ENCODE measurements at regions not wholly inside any gene's neighbourhood (a gene's known extent, or its start where the extent isn't known, plus 50 kb on each side); places are given as distances from the start of the nearest gene placed in this dataset.

DNA sequence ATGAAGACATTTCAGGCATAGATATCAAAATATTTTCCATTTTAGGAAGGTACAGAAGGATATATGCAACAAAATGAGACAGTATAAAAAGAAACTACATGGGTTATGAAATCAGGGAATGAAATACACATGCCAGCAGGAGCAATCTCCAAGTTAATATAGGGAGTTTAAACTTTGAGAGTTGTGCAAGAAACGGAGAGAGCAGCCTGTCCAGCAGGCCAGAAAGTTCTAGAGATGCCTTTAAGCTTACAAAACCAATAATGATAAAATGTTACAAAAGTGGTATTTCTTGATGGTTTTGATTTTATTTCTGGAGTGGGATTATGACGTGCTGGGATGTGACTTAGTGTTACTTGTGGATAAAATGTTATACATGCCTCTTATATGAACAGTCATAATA is 2047.9 kb downstream of the ARAP2 start:
- no peak for DNase-seq (ENCODE audit: low read depth)
- TF ChIP-seq, protein P1, sequence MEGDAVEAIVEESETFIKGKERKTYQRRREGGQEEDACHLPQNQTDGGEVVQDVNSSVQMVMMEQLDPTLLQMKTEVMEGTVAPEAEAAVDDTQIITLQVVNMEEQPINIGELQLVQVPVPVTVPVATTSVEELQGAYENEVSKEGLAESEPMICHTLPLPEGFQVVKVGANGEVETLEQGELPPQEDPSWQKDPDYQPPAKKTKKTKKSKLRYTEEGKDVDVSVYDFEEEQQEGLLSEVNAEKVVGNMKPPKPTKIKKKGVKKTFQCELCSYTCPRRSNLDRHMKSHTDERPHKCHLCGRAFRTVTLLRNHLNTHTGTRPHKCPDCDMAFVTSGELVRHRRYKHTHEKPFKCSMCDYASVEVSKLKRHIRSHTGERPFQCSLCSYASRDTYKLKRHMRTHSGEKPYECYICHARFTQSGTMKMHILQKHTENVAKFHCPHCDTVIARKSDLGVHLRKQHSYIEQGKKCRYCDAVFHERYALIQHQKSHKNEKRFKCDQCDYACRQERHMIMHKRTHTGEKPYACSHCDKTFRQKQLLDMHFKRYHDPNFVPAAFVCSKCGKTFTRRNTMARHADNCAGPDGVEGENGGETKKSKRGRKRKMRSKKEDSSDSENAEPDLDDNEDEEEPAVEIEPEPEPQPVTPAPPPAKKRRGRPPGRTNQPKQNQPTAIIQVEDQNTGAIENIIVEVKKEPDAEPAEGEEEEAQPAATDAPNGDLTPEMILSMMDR (conservative IDR thresholded peaks at IDR 0.05; ENCODE audit: low read depth, low read length): no peak
- H3K4me3 ChIP-seq (ENCODE audit: low read depth, low read length): no peak overlapping the region

DNA sequence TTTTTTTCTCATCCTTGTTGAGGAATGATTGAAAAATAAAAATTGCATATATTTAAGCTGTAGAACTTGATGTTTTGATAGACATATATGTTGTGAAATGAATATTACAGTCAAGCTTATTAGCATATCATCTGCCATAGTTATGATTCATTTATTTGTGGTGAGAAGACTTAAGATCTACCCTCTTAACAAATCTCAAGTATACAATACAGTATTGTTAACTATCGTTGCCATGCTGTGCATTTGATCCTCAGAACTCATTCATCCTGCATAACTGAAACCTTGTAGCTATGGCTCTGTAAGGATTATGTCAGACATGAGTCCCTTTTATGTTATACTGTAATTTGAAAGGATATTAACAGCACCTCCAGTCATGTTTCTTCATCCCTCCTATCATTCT is 2045.3 kb downstream of the ARAP2 start:
- no peak for DNase-seq (ENCODE audit: low read depth)
- TF ChIP-seq, protein P1 (conservative IDR thresholded peaks at IDR 0.05; ENCODE audit: low read depth, low read length): no peak
- no peak overlapping the region for H3K4me3 ChIP-seq (ENCODE audit: low read depth, low read length)

DNA sequence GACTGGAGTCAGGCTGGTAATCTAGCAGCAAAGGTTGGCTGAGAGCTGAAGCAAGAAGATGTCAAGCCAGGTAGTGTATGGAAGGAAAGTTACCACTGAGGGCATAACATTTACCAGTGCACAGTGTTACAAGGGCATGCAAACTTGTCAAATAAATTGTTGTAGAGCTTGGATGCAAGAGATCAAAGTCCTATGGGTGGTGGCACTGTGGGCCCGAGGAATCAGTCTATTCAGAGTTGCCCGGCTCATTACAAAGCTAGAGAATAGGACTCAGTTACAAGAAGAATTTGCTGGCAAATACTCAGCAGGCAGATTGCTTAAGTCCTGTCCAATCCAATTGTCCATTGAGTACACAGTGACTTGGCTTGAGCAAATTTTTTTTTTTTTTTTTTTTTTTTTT is 2043.8 kb downstream of the ARAP2 start:
- H3K4me3 ChIP-seq (ENCODE audit: low read depth, low read length): no peak overlapping the region
- TF ChIP-seq, protein P1 (conservative IDR thresholded peaks at IDR 0.05; ENCODE audit: low read depth, low read length): no peak
- no peak for DNase-seq (ENCODE audit: low read depth)

DNA sequence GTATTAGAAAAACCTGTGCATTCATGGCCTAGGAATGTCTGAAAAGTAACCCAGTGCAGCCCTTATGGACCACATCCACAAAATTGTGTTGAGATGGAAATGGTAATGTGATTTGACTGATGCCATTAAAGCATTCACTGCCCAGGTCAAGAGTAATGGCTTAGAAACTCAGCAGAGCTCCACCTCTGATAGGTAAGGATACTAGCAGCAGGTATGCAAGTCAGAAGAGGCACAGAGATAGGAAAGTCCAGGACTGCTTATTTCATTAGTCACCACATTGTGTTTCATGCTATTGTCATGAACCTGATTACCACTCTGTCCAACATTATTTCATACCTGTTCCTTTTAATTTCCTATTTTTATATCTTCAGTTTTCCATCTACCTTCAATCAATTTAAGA is 2042.2 kb downstream of the ARAP2 start:
- no peak overlapping the region for H3K4me3 ChIP-seq (ENCODE audit: low read depth, low read length)
- DNase-seq (ENCODE audit: low read depth): no peak
- TF ChIP-seq, protein P1 (conservative IDR thresholded peaks at IDR 0.05; ENCODE audit: low read depth, low read length): no peak

DNA sequence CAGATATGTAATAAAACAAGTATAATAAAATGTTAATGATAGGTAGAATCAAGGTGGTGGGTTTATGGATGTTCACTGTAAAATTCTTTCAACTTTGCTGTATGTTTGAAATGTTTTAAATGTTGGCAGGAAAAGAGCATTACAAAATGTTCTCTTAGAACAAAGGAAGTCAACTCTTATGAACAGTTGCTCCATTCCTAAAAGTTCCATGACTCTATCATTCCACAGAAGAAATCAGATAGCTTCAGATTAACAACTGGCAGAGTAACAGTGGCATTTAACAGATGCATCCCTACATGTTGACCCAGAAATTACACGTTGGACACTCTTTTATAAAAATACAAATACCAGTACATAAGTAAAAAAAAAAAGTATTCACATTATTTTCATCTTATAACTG is 2023.7 kb downstream of the ARAP2 start:
- TF ChIP-seq, protein P1 (conservative IDR thresholded peaks at IDR 0.05; ENCODE audit: low read depth, low read length): no peak
- H3K4me3 ChIP-seq (ENCODE audit: low read depth, low read length): no peak overlapping the region
- no peak for DNase-seq (ENCODE audit: low read depth)

DNA sequence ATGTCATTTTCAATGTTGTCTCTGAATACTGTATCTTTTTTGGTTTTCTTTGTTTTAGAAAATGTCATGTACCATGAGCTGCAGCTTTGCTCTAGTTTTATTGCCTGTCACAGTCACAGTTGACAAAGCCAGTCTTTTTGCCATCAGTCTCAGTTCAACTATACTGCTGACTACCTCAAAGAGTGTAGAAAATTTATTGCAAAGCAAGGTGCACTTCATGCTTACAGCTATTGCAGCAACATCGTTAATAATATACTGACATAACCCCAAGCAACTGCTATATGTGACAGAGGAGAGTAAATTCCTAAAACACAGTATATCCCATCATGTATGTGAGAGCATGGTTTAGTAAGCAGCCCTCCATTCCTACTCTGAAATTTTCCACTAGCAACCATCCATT is 2022.3 kb downstream of the ARAP2 start:
- TF ChIP-seq, protein P1 (conservative IDR thresholded peaks at IDR 0.05; ENCODE audit: low read depth, low read length): no peak
- no peak overlapping the region for H3K4me3 ChIP-seq (ENCODE audit: low read depth, low read length)
- no peak for DNase-seq (ENCODE audit: low read depth)

DNA sequence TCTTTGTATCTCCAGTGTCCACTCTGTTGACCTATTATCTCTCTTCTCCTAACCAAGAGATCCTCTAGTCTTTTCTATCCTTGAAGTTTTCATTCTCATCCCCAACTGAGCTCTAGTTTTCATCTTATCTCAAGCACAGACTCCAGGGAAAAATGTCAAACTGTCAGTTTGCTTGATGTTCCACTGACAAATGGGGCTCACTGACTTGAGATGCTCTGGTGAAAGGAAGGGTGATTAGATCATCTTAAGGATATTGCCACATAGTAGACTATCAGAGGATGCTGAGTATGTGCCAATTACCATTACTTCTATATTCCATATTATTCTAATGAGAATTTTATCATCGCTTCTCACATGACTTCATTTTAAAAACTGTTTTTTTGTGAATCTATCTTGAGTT is 2008.2 kb downstream of the ARAP2 start:
- DNase-seq (ENCODE audit: low read depth): no peak
- TF ChIP-seq, protein P1 (conservative IDR thresholded peaks at IDR 0.05; ENCODE audit: low read depth, low read length): no peak
- H3K4me3 ChIP-seq (ENCODE audit: low read depth, low read length): no peak overlapping the region
